BLaER1 (cell line): ENCODE measurements at regions not wholly inside any gene's neighbourhood (a gene's known extent, or its start where the extent isn't known, plus 50 kb on each side); places are given as distances from the start of the nearest gene placed in this dataset.
"Not testable (repeated sequence)": the region's sequence is repeated elsewhere in the genome, so short reads cannot be mapped to it uniquely, and the experiment has no call there.

Source experiments
- H3K27ac ChIP-seq: shearing (Covaris generic); formaldehyde crosslinking; 2 replicates; pipeline ENCODE4 v1.8.1; 2022
- H3K27me3 ChIP-seq: shearing (Covaris generic); formaldehyde crosslinking; 2 replicates; pipeline ENCODE4 v1.8.1; 2022
- H3K36me3 ChIP-seq: shearing (Covaris generic); formaldehyde crosslinking; 2 replicates; pipeline ENCODE4 v1.8.1; 2022
- H3K4me1 ChIP-seq: shearing (Covaris generic); formaldehyde crosslinking; 2 replicates; pipeline ENCODE4 v1.8.1; 2022
- H3K4me2 ChIP-seq: shearing (Covaris generic); formaldehyde crosslinking; 2 replicates; pipeline ENCODE4 v1.8.1; 2022
- H3K4me3 ChIP-seq: shearing (Covaris generic); formaldehyde crosslinking; 2 replicates; pipeline ENCODE4 v1.8.1; 2022
- H3K9ac ChIP-seq: shearing (Covaris generic); formaldehyde crosslinking; 2 replicates; pipeline ENCODE4 v1.8.1; 2022
- H3K9me3 ChIP-seq: shearing (Covaris generic); formaldehyde crosslinking; 2 replicates; pipeline ENCODE4 v1.8.1; 2022
- H4K20me1 ChIP-seq: shearing (Covaris generic); formaldehyde crosslinking; 2 replicates; pipeline ENCODE4 v1.8.1; 2022
- Cebpa-rat ChIP-seq: shearing (Covaris generic); IDR thresholded peaks from 2 replicates; pipeline ENCODE4 v1.8.1; 2022

DNA sequence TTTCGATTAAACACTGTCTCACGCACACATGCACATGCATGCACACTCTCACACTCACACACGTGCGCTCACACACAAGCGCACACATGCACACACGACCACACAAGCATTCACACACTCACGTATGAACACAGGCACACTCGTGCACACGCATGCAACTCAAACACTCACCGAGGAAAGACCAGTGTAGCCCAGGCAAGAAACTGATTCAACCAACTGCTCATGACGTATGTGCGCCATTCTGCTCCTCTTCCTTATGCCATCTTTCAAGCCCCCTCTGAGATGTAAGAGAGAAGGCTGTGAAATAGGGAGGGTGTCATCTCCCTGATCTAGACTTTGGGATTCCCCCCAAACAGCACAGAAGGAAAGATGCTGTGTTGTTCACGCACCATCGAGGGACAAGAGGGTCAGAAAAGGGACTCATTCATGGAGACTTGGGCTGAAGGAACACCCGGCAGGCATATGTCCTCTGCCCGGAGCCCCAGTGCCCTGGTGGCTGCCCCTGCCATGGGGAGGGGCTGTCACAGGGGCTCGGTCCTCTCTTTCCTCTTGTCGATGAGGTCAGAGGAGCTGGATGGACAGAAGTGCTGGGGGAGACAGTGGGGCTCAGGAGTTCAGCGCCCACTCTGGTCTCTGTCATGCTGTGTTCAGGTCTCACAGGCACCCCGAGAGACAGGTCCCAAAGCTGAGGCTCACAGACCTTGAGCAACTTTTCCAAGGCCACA, 130.1 kb upstream of the SHH start:
- peaks cover 9% of the 10 kb centered on the region for H3K4me1 ChIP-seq
- no peaks in the 10 kb centered on the region for H3K27me3 ChIP-seq
- TF ChIP-seq Cebpa-rat, result no peak
- no peaks in the 10 kb centered on the region for H4K20me1 ChIP-seq
- H3K36me3 ChIP-seq, result no peaks in the 10 kb centered on the region
- no peak overlapping the region for H3K4me2 ChIP-seq
- no peak overlapping the region for H3K4me3 ChIP-seq
- H3K9me3 ChIP-seq, result peaks cover 31% of the 10 kb centered on the region
- no peak overlapping the region for H3K27ac ChIP-seq
- no peak overlapping the region for H3K9ac ChIP-seq

DNA sequence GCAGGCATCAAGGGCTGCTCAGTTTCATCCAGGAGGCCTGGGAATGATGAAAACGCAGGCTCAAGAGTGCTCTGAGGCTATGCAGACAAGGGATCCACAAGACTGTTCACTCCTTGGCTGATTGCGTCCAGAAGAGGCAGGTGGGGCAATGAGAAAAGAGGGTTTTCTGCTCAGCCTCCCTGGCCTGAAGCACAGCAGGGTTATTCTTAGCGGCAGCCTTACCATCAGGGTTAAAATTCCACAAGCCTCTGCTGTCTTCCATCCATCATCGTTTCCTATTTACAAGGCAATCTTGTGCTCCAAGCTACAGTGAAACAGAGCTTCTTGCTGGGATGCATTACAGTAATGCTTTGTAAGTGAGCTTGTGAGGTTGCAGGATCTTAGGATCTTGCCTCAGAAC, 129.4 kb upstream of the SHH start:
- no peak overlapping the region for H3K27ac ChIP-seq
- H4K20me1 ChIP-seq, result no peaks in the 10 kb centered on the region
- peaks cover 9% of the 10 kb centered on the region for H3K4me1 ChIP-seq
- no peaks in the 10 kb centered on the region for H3K27me3 ChIP-seq
- H3K9me3 ChIP-seq, result peaks cover 31% of the 10 kb centered on the region
- H3K9ac ChIP-seq, result no peak overlapping the region
- H3K4me2 ChIP-seq, result no peak overlapping the region
- no peak for TF ChIP-seq Cebpa-rat
- no peak overlapping the region for H3K4me3 ChIP-seq
- no peaks in the 10 kb centered on the region for H3K36me3 ChIP-seq

DNA sequence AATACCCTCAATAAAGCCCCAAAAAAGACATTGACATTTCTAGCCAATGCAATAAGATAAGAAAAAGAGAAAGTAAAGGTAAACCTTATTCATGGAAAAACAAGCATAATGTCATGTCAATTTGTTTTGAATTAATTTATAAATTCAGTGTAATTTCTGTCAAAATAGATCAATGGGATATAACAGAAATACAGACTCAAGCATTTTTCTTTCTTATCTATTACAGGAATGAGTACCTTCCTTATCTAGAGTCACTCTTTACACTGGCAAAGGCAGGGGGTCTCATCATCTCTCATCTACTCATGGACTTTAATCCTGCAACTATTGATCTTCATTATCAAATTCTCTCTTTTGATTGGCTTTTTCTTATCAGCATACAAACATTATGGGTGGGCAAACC, 127.1 kb upstream of the SHH start:
- TF ChIP-seq Cebpa-rat, result no peak
- Histone ChIP-seq H3K27me3 (no peaks in the 10 kb centered on the region), H3K9ac (no peak overlapping the region), H3K27ac (no peak overlapping the region), H4K20me1 (no peaks in the 10 kb centered on the region), H3K4me1 (peaks cover 9% of the 10 kb centered on the region), H3K9me3 (peaks cover 18% of the 10 kb centered on the region), H3K4me2 (no peak overlapping the region), H3K4me3 (no peak overlapping the region), H3K36me3 (no peaks in the 10 kb centered on the region)

DNA sequence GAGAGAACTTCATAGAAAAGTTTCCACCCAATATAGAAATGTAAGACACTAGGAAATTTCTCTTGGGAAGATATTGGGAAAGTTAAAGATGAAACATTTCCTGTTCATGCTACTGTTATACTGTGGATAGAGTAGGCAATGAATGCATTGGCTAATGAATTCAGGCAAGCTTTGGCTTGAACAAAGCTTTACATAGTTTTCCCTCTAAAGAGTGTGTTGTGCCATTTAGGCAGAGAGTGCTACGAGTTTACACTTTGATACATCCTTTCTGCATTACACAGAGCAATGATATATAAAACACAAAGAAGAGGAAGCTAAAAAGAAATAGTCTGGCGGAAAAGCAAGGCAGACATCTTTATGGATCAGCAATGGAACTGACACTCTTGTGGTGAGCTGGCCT, 125.9 kb upstream of the SHH start:
- TF ChIP-seq Cebpa-rat, result no peak
- no peak overlapping the region for H3K4me2 ChIP-seq
- no peaks in the 10 kb centered on the region for H3K36me3 ChIP-seq
- no peaks in the 10 kb centered on the region for H4K20me1 ChIP-seq
- no peaks in the 10 kb centered on the region for H3K27me3 ChIP-seq
- H3K27ac ChIP-seq, result no peak overlapping the region
- H3K9ac ChIP-seq, result no peak overlapping the region
- peaks cover 1% of the 10 kb centered on the region for H3K4me1 ChIP-seq
- H3K9me3 ChIP-seq, result peaks cover 18% of the 10 kb centered on the region
- H3K4me3 ChIP-seq, result no peak overlapping the region

DNA sequence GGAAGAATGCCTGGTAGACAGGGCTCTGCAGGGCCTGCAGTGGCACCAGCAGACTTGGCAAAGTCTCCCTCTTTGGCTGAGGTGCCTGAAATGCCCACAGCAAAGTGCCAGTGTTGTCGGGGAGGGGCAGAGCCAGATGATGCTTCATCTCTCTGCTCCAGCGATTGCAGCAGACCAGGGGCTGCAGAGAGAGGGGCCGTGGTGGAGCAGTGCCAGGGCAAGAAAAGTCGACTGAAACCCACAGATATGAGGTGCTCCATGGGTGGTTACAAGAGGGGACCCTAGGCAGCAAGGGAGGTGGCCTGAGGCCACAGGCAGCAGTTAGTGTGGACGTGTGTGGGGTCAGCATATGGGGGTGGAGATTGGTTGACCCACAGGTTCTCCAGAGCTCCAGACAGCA, 123.5 kb upstream of the SHH start:
- no peaks in the 10 kb centered on the region for H3K27me3 ChIP-seq

DNA sequence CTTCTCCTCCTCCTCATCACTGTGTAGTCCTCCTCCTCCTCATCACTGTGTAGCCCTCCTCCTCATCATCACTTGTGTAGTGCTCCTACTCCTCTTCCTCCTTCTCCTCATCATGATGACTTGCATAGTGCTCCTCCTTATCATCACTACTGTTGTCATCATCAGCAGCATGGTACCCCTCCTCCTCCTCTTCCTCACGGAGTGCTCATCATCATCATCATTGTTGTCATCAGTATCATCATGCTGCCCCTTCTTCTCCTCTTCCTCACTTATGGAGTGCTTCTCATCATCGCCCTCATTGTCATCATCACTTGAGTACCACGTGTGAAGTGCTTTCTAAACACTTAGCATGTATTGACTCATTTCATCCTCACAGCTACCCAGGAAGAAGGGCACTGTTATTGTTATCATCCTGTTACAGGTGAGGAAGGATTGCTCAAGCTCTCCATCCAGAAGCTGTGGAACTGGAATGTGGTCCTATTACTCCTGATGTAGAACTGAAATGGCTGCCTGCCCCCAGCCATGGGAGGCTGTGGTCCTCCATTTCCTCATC, 122.8 kb upstream of the SHH start:
- Histone ChIP-seq H3K4me2 (no peak overlapping the region), H3K27ac (no peak overlapping the region), H3K36me3 (no peaks in the 10 kb centered on the region), H3K9ac (no peak overlapping the region), H3K27me3 (no peaks in the 10 kb centered on the region), H4K20me1 (no peaks in the 10 kb centered on the region), H3K4me3 (no peak overlapping the region), H3K4me1 (no peaks in the 10 kb centered on the region), H3K9me3 (peaks cover 17% of the 10 kb centered on the region)
- no peak for TF ChIP-seq Cebpa-rat

More for the DNA sequence above, 123.5 kb upstream of the SHH start:
- Histone ChIP-seq H4K20me1 (no peaks in the 10 kb centered on the region), H3K4me2 (no peak overlapping the region), H3K4me1 (no peaks in the 10 kb centered on the region), H3K36me3 (no peaks in the 10 kb centered on the region), H3K4me3 (no peak overlapping the region), H3K9me3 (peaks cover 18% of the 10 kb centered on the region), H3K27ac (no peak overlapping the region), H3K9ac (no peak overlapping the region)
- TF ChIP-seq Cebpa-rat, result no peak

DNA sequence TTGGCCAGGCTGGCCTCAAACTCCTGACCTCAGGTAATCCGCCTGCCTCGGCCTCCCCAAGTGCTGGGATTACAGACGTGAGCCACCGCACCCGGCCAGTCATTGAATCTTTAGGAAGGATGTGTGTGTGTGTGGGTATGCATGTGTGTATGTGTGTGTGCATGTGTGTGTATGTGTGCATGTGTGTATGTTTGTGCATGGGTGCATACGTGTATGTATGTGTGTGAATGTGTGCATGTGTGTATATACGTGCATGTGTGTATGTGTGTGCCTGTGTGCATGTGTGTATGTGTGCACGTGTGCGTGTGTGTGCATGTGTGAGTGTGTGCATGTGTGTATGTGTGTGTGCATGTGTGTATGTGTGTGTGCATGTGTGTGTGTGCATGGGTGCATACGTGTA, 120.1 kb upstream of the SHH start:
- H3K9me3 ChIP-seq, H3K27ac ChIP-seq, H3K9ac ChIP-seq, H3K4me1 ChIP-seq, H3K4me2 ChIP-seq, H4K20me1 ChIP-seq, H3K27me3 ChIP-seq, H3K36me3 ChIP-seq, H3K4me3 ChIP-seq: not testable (repeated sequence)

DNA sequence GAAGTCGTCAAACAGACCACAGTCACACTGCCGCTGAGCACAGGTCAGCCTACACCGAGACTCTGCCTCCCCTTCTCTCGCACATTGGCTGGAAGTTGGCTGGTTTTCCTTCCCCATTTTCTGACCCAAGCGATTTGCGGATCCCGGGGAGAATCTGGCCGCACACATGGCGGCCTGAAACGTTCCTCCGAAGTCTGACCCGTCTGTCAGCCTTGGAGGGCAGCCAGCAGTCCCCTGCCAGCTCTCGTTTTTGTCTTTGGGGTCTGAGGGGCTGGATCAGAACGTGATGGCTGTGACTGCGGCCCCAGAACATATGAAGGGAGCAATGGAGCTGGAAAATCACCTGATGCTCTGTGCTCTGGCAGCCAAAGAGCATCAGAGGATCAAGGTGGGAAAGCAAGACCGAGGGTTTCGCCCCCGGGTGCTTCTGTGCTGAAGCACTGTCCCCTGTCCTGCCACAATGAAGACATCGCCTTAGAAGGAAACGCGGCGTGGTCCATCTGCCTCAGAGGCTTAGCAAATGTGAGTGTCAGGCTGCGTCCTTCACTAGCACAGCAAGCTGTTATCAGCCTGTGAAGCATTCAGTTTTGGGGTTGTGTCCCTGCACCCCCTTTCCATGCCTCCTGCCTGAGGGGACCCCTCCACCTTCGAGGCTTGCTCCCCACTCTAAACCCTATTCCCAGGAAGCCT, 119.3 kb upstream of the SHH start:
- H3K4me2 ChIP-seq, result no peak overlapping the region
- H3K9me3 ChIP-seq, result no peaks in the 10 kb centered on the region
- H3K9ac ChIP-seq, result no peak overlapping the region
- no peak overlapping the region for H3K4me3 ChIP-seq
- H4K20me1 ChIP-seq, result no peaks in the 10 kb centered on the region
- H3K27me3 ChIP-seq, result no peaks in the 10 kb centered on the region
- no peak overlapping the region for H3K27ac ChIP-seq
- H3K4me1 ChIP-seq, result no peaks in the 10 kb centered on the region
- TF ChIP-seq Cebpa-rat, result no peak
- H3K36me3 ChIP-seq, result no peaks in the 10 kb centered on the region

DNA sequence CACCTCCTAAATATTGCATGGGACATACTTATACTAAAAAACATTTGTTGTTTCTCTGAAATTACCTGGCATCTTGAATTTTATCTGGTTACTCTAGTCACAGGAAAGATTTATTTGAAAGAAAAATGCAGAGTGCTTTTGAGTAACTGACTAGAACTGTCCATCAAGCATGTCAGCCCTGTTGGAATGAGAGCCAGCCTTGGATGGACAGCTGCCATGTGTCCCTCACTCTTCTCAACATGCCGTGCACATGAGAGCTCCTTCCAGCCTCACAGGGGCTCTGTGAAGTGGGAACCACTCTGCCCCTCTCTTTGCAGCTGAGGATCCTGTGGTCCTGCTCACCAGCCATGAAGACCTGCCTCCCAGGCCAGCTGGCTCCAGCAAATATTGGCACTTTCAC, 118.3 kb upstream of the SHH start:
- H3K27ac ChIP-seq, result no peak overlapping the region
- no peak overlapping the region for H3K9ac ChIP-seq
- no peaks in the 10 kb centered on the region for H3K36me3 ChIP-seq
- TF ChIP-seq Cebpa-rat, result no peak
- no peaks in the 10 kb centered on the region for H3K27me3 ChIP-seq
- H3K4me2 ChIP-seq, result no peak overlapping the region
- H3K9me3 ChIP-seq, result no peaks in the 10 kb centered on the region
- no peaks in the 10 kb centered on the region for H4K20me1 ChIP-seq
- H3K4me1 ChIP-seq, result no peaks in the 10 kb centered on the region
- no peak overlapping the region for H3K4me3 ChIP-seq

DNA sequence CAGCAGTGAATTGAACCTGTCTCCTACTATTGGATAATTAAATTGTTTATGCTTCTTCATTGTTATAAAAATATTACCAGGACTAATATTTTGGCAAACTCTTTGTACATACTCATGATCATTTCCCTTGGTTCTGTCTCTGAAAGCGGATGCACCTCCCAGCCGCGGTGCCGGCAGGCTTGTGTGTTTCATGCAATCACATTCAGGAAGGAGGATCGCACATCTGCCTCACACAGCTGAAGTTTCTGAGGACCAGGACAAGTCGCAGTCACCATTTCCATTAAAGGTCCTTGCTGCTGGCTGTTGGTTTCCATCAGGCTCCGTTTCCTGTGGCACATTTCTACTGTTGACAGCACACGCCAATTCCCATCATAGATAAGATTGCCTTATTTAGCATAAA, 117.8 kb upstream of the SHH start:
- Histone ChIP-seq H4K20me1 (no peaks in the 10 kb centered on the region), H3K4me3 (no peak overlapping the region), H3K9me3 (no peaks in the 10 kb centered on the region), H3K4me2 (no peak overlapping the region), H3K27me3 (no peaks in the 10 kb centered on the region), H3K4me1 (no peaks in the 10 kb centered on the region), H3K36me3 (no peaks in the 10 kb centered on the region), H3K27ac (no peak overlapping the region), H3K9ac (no peak overlapping the region)
- no peak for TF ChIP-seq Cebpa-rat
